ENCODE measurements at regions not wholly inside any gene's neighbourhood (a gene's known extent, or its start where the extent isn't known, plus 50 kb on each side); places are given as distances from the start of the nearest gene placed in this dataset.
A peak's percentile ranks its signal among the peaks of the same experiment; 100 is the strongest.

DNA sequence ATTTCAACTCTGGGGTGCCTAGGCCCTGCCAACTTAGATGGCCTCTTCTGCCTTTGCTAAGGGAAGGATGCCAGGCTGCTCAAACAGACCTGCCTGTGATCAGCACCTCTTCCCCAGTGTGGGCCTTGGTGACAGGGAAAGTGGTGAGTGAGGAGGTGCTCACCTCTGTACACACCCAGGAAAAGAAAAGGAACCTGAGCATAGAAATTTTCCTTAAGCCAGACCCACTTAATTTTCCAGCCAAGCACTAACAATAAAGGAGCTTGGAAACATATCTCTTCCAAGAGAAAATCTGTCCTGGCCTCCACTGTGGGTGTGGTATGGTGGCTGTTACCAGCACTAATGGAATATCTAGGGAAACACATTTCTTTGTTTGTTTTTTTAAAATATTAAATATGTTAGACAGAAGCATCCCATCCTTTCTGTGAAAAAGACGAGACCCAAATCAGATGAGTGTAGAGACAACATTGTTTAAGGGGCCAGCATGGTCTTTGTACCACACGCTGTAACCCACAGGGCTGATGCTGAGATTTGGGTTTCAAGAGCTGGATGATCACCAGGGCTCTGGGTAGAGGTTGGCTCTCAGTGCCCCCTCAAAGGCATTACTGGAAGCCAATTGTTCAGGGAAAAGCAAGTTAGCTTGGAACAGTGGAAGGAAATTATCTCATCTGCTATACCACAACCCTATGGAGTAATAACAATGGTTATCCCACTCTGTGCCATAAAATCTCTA is 472.2 kb downstream of the INSC start:
- no peaks in the 10 kb centered on the region for H3K9me3 ChIP-seq (replicated peaks in 1 of 3)
- no peak overlapping the region for H3K4me3 ChIP-seq
- no peak for TF ChIP-seq POLR2A (IDR thresholded peaks at IDR 0.05)
- TF ChIP-seq, protein P1, sequence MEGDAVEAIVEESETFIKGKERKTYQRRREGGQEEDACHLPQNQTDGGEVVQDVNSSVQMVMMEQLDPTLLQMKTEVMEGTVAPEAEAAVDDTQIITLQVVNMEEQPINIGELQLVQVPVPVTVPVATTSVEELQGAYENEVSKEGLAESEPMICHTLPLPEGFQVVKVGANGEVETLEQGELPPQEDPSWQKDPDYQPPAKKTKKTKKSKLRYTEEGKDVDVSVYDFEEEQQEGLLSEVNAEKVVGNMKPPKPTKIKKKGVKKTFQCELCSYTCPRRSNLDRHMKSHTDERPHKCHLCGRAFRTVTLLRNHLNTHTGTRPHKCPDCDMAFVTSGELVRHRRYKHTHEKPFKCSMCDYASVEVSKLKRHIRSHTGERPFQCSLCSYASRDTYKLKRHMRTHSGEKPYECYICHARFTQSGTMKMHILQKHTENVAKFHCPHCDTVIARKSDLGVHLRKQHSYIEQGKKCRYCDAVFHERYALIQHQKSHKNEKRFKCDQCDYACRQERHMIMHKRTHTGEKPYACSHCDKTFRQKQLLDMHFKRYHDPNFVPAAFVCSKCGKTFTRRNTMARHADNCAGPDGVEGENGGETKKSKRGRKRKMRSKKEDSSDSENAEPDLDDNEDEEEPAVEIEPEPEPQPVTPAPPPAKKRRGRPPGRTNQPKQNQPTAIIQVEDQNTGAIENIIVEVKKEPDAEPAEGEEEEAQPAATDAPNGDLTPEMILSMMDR (IDR thresholded peaks at IDR 0.05) = no peak
- H3K27ac ChIP-seq = no peak overlapping the region
- H3K36me3 ChIP-seq (replicated peaks in 1 of 2) = no peaks in the 10 kb centered on the region
- WGBS, 4 donors = 73 to 82% (median 79%) methylated on average over 2 of the region's 2 CpGs
- H3K4me1 ChIP-seq (replicated peaks in 1 of 2) = no peaks in the 10 kb centered on the region
- no peaks in the 10 kb centered on the region for H3K27me3 ChIP-seq
- no peak for DNase-seq
- intact Hi-C loops (cut with DNase I) = no loop called here

DNA sequence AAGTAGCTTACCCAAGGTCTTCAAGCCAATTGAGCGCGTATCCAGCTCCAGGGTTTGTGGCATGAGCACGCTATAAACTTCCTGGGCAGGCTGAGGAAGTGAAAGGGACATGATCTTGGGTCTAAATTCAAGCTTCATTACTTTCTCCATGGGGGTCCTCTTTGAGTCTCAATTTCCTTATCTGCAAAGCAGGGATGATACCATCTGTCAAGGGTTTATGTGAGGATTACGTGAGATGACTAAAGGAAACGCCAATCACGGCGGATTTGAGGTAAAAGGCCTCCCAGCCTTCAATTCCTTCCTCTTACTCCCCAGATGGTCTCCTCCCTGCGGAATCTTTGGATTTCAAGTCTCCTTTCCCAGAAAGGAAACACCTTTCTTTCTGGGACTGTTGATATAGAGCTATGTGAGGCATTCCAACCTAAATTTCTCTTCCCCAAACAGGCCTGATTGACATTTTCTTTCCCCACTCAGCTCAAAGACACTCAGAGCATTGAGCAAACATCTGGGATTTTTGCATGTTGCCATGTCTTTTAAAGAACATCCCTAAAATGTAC is 474.4 kb downstream of the INSC start:
- no peaks in the 10 kb centered on the region for H3K4me1 ChIP-seq (replicated peaks in 1 of 2)
- WGBS, 4 donors = 86 to 93% (median 87%) methylated on average over 8 of the region's 8 CpGs
- H3K27ac ChIP-seq = no peak overlapping the region
- H3K9me3 ChIP-seq (replicated peaks in 1 of 3) = no peaks in the 10 kb centered on the region
- intact Hi-C loops (cut with DNase I) = no loop called here
- H3K36me3 ChIP-seq (replicated peaks in 1 of 2) = no peaks in the 10 kb centered on the region
- TF ChIP-seq, protein P1 (IDR thresholded peaks at IDR 0.05) = no peak
- TF ChIP-seq POLR2A (IDR thresholded peaks at IDR 0.05) = no peak
- no peak for DNase-seq
- H3K27me3 ChIP-seq = no peaks in the 10 kb centered on the region
- H3K4me3 ChIP-seq = no peak overlapping the region

DNA sequence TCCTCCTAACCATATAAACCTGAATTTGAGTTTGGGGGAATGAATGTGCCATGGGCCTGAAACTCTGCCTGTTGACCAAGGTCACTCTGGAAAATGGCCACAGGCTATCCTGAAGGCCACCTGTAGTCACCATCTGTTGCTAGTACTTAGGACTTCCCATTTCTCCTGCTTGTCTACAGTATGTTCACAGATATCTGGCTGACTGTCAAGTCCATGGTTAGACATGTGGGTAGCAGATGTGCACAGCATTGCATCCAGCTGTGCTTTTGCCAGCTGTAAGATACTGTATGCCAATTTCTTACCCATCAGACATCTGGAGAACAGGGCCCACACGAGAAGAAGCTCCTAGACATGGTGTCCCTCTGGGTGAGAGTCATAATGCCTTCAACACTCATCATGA is 475.4 kb downstream of the INSC start:
- no peaks in the 10 kb centered on the region for H3K4me1 ChIP-seq (replicated peaks in 1 of 2)
- intact Hi-C loops (cut with DNase I) = no loop called here
- 43 to 79% (median 60%) methylated on average over 1 of the region's 1 CpG for WGBS, 4 donors
- no peaks in the 10 kb centered on the region for H3K27me3 ChIP-seq
- H3K4me3 ChIP-seq = no peak overlapping the region
- no peaks in the 10 kb centered on the region for H3K36me3 ChIP-seq (replicated peaks in 1 of 2)
- DNase-seq = no peak
- TF ChIP-seq, protein P1 (IDR thresholded peaks at IDR 0.05) = no peak
- no peak for TF ChIP-seq POLR2A (IDR thresholded peaks at IDR 0.05)
- no peaks in the 10 kb centered on the region for H3K9me3 ChIP-seq (replicated peaks in 1 of 3)
- H3K27ac ChIP-seq = no peak overlapping the region

DNA sequence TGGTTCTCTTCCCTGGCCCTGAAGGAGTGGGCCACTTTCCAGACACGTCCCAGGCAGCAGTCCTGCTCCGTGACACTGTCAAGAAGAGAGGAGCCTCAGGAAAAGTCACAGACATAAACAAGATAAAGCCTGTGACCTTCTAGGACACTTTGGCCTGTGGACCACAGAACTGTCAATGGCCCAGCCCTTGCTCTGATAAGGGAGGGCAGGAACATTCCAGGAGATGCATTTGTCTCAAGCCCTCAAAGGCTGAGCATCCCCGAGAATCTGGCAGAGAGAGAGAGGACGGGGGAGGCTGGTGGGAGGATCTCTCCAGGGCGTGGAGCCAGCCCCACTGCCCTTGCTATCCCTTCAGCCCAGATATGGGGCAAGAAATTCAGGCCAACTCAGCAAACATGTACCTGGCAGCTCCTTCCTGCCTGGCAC is 476.4 kb downstream of the INSC start:
- Histone ChIP-seq H3K27ac (no peak overlapping the region), H3K4me1 (replicated peaks in 1 of 2) (no peaks in the 10 kb centered on the region), H3K27me3 (no peaks in the 10 kb centered on the region), H3K36me3 (replicated peaks in 1 of 2) (no peaks in the 10 kb centered on the region), H3K9me3 (replicated peaks in 1 of 3) (no peaks in the 10 kb centered on the region), H3K4me3 (no peak overlapping the region)
- intact Hi-C loops (cut with DNase I) = no loop called here
- peak in 6 of 7 donors; percentile 9 to 55 (median 23) for DNase-seq
- TF ChIP-seq, protein P1 (IDR thresholded peaks at IDR 0.05) = no peak
- TF ChIP-seq POLR2A (IDR thresholded peaks at IDR 0.05) = no peak
- WGBS, 4 donors = 18 to 54% (median 44%) methylated on average over 2 to 5 of the region's 5 CpGs
